ENCODE measurements at regions not wholly inside any gene's neighbourhood (a gene's known extent, or its start where the extent isn't known, plus 50 kb on each side); places are given as distances from the start of the nearest gene placed in this dataset.
"Not testable (repeated sequence)": the region's sequence is repeated elsewhere in the genome, so short reads cannot be mapped to it uniquely, and the experiment has no call there.

DNA sequence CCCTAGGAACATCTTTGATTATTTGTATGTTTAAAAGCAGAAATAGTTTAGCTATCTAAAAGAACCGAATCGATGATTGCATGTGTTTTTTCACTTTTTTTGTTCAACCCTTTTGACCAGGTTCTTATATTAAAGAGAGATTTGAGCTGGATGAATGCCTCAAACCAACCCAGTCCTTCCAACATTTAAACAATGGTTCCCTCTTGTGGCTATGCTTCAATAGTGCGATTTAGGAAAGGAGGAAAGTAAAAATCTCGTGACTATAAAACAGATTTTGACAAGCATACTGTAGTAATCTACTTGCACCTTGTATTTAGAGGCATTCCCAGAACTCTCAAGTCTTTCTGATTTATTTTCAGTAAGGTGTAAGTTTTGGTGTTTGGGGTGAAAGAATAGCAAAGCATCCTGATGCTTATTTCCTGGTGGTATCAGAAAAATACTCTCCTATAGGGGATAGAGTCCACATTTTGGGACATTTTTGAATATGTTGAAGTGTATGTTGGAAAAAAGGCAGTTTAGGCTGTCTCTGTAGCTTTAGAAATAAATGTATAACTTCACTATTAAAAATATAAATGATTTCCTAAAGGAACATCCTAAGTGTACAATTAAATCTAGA lies 159.6 kb upstream of the KCNH8 start:
- DNase-seq (ENCODE audit: extremely low read depth in 1 of 2, low read depth in 1 of 2), result no peak

DNA sequence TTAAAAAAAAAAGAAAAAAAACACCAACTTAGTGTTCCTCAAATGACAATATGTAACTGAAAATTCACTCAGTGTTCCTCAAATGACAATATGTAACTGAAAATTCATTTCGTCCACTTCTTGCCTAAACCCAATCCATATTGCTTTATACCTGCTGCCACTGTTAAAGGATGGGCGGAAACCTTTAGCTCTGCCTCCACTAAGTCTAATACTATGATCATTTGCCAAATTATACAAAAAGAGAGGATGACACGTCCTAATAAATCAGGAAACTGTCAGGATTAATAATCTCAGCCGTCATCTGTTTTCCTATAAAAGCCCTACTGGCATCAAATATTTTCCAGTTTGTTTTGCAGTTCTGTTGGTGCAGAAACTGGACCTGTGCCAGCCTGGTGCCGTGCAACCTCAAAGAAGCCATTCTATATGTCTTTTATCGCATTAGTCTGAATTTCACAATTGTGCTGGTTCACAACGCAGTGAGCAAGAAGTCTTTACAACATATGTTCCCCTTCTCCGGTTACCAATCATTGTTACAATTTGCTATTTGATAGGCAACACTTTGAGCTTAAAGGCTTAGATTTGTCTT lies 160.4 kb upstream of the KCNH8 start:
- no peak for DNase-seq (ENCODE audit: extremely low read depth in 1 of 2, low read depth in 1 of 2)

DNA sequence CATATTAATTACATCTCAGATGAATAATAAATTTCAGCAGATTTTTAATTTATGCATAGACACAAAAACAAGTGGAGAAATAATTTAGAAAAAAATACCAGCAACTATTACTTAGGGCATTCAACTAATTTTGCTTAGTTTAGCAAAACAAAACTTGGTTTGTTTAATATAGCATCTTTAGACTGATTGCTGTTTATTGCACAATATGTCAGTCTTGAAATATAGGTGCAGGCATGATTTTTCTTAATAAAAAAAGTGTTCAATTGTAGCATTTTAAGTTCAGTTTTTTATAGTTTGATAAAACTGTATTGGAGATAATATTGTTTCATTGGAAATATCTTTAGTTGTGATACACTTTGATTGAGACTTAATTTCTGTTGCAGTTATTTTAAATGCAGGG lies 161.2 kb upstream of the KCNH8 start:
- DNase-seq (ENCODE audit: extremely low read depth in 1 of 2, low read depth in 1 of 2), result no peak

DNA sequence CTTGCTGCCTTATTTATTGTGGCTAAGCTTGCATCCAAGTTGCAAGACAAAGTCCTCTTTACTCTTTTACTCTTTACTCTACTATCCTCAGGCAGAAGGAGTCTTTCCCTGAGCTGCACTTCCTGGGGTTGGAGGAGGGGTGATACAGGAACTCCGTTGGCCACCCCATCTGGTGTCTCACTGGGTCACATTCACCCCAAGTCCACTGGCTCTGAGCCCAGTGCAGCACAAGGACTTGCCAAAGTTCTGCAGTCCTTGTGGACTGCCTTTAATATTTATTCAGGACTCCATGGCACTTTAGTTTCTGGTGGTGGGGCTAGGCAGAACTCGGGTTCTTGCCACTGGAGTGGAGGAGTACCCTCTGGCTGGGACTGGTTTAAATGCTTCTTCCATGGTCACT lies 165.4 kb upstream of the KCNH8 start:
- no peak for DNase-seq (ENCODE audit: extremely low read depth in 1 of 2, low read depth in 1 of 2)

DNA sequence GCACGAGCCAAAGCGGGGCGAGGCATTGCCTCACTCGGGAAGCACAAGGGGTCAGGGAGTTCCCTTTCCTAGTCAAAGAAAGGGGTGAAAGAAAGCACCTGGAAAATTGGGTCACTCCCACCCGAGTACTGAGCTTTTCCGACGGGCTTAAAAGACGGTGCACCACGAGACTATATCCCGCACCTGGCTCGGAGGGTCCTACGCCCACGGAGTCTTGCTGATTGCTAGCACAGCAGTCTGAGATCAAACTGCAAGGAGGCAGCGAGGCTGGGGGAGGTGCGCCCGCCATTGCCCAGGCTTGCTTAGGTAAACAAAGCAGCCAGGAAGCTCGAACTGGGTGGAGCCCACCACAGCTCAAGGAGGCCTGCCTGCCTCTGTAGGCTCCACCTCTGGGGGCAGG lies 172.2 kb upstream of the KCNH8 start:
- DNase-seq (ENCODE audit: extremely low read depth in 1 of 2, low read depth in 1 of 2), result not testable (repeated sequence)

DNA sequence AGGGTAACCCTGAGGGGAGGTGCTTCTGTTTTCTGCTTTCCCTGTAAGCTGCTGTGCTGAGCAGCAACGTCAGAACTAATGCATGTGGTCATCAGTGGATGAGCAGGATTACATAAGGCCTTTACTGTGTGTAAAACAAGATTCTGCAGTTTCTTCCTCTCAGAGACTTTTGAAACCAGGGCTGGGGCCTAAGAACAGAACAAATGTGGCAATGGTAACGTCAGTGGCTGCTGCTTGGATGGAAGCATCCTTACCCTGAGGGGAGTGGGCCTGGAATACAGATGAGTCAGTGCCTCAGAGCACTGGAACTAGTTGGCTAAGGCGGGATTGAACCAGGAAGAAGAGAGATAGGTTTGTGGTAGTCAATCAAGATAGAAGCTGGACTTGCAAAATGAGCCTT lies 180.2 kb upstream of the KCNH8 start:
- no peak for DNase-seq (ENCODE audit: extremely low read depth in 1 of 2, low read depth in 1 of 2)

DNA sequence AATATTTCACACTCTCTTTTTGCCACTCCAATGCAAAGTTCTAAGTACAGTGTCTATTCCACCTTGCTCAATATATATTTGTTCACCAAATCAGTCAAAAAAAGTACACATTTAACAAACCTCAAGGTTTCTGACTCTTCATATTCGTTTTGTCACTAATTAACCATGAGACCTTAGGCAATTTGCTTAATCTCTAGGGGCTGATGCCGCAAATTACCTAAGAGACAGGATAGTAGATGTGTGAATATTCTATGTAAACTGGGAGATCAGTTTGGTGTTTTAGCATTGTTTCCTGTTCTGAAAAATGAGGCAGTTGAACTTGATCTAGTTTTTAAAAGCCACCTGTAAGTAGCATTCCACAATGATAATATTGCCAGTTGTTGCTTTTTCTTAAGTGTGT lies 182.5 kb upstream of the KCNH8 start:
- DNase-seq (ENCODE audit: extremely low read depth in 1 of 2, low read depth in 1 of 2), result no peak

DNA sequence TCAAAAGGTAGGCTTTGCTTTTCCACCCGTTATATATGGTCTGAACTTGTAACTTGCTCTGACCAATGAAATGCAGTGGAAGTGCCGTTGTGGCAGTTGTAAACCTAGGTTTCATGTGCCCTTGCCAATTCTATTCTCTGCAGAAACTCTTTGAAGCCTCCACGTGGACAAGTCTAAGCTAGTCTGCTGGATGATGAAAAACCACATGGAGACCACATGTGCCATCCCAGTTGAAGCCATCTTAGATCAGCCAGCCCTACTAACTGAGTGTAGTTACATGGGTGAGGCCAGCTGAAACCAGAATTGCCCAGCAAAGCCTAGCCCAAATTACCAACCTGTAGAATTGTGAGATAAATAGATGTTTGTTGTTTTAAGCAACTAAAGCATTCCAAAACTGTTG lies 183.7 kb upstream of the KCNH8 start:
- no peak for DNase-seq (ENCODE audit: extremely low read depth in 1 of 2, low read depth in 1 of 2)

DNA sequence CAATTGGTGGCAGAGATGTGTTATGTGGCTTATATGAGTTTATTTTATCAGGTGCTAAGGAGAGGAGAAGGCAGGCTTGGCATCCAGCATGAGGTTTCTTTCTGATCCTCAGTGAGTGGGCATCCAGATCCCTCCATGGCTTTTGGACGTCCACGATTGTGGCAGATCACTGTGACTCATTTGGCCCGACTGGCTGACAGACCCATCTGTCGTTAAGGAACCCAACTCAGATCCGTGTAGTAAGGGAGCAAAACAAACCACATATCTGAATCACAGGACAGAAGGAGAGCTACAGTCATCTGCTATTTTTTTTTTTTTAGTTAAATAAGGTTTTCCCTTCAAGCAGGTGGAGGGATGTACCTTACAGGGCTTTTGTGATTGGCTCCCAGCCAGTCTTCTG lies 197.0 kb upstream of the KCNH8 start:
- DNase-seq (ENCODE audit: extremely low read depth in 1 of 2, low read depth in 1 of 2), result no peak

DNA sequence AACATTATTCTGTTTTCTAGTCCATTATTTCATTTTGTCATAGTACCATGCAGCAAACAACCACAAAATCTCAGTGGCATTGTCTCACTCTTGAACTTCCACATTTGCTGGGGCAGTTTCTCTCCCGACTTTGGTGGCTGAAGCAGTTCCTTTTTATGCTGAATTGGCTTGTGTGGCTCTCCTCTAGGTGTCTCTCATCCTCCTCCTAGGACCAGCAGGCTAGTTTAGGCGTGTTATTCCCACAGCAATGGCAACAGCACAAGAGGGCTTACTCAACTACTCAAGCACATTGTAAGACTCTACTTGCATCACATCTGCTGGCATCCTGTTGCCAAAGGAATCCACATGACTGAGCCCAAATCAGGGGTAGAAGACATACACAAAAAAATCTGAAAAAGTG lies 201.8 kb upstream of the KCNH8 start:
- no peak for DNase-seq (ENCODE audit: extremely low read depth in 1 of 2, low read depth in 1 of 2)

DNA sequence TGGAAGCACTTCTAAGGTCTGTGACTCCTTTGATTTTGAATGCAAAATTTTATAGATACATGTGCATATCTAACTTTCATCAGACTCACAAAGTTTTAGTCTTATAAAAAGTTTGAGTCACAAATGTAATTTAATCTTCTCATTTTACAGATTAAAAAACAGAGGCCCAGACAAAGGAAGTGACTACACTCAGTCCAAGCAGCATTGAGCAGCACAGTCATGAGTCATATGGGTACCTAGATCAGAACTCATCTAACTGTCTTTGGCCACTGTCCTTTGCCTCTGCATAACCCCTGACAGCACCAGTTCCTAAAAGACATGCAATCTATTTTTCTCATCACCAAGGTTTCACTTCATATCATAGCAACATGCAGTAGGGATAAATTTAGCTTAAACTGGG lies 210.7 kb upstream of the KCNH8 start:
- DNase-seq (ENCODE audit: extremely low read depth in 1 of 2, low read depth in 1 of 2), result no peak

DNA sequence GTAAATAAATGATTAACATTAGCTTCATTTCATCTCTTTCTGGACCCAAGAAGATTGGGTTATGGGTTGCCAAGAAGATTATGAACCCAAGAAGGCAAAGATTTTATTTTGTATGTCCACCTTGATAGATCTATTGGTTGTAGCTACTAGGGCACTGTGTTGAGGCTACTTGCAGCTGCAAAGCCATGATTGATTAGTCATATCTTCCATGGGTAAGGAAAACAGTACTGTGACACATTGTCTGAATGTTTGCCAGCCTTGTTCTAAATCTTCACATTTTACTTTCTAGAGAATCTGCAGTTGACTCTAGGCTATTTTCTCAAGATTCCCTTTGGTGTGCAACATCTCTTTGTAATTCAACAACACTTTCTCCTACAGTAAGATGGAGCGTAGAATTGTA lies 229.2 kb upstream of the KCNH8 start:
- no peak for DNase-seq (ENCODE audit: extremely low read depth in 1 of 2, low read depth in 1 of 2)

DNA sequence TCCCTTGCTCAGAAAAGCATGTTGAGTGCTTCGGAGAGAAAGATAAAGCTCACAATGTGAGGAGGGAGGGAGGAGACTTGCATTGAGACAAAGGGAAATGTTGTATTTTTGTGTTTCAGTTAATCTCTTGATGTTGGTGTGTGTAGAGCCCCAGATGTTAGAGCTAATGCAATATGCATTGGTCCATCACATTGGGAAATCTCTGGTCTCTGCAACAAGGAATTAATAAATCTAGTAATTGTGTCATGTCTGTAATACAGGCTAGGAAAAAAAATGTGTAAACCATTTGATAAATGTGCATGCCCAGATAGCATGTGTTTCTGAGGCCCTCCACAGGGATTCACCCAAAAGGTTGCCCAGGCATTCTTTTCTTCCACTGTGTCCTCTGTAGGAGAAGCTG lies 230.4 kb upstream of the KCNH8 start:
- no peak for DNase-seq (ENCODE audit: extremely low read depth in 1 of 2, low read depth in 1 of 2)

DNA sequence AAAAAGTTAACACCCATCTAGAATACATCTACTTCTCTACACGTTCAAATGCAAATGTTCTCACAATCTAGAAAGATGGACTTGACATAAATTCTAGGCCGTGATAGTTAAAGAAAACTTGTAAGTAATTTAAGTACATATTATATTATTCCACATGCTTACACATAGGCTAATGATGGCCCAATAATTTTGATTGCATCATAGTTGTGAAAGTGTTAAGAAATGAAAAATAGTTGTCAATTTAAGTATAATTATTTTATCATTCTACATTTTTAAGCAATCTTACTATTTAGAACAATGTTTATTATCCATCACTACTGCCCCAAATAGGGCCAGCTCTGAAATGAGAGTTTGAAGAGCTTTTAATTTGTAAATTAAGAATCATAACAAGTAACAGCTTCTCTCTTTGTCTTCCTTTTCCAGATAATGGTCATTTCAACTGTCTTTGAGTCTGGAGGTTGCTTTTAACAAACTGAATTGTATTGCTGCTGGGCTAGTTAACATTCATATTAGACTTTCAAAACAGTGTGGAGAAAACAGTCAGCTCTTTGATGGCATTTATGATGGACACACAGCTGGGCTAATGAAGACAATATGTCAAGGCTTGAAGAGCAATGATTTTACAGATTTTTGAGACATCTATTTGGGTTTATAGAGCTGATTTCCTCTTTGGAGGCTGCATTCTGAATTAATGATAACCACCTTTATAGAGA lies 246.1 kb upstream of the KCNH8 start:
- no peak for DNase-seq (ENCODE audit: extremely low read depth in 1 of 2, low read depth in 1 of 2)

DNA sequence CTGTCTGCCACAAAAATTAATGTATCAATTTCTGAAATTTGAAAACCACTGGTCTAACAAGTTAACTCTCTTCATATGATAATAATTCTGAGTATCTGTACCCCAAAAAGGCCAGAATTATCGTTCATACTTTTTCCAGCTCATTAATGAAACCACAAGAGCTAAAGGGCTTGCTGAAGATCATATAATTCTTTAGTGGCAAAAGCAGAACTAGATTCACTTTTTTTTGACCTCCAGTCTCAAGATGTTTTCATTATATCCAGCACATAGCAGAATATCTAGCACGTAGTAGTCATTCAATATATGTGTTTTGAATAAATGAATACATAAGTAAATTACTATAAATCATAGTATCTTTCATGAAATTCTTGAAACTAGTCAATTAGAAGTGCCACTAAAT lies 246.7 kb upstream of the KCNH8 start:
- DNase-seq (ENCODE audit: extremely low read depth in 1 of 2, low read depth in 1 of 2), result no peak

DNA sequence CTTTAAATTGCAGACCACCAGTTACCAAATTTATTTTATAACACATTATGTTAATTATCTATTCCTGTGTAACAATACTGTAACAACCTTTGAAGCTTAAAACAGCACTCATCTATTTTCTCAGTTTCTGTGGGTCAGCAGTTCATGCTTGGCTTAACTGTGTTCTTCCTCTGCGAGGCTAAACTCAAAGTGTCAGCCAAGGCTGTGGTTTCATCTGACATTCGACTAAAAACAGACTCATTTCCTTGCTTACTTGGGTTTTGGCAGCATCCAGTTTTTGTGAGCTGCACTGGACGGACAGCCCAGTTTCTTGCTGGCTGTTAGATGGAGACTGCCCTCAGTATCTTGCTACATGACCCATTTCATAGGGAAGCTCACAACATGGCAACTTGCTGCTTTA lies 247.3 kb upstream of the KCNH8 start:
- no peak for DNase-seq (ENCODE audit: extremely low read depth in 1 of 2, low read depth in 1 of 2)

DNA sequence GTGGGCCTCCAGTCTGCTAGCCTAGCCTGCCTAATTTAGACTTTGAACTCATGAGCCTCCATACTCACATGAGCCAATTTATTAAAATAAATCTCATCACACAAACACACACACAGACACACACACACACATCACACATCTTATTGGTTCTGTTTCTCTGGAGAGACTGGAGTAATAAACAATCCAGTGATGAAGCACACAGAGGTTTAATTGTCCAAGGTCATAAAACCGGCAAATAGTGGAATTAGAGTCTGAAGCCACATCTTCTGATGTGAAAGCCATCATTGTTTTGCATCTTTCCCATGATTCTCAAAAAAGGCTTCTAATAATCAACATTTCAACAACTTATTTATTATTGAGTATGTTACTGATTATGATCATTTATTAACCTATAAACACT lies 249.4 kb upstream of the KCNH8 start:
- DNase-seq (ENCODE audit: extremely low read depth in 1 of 2, low read depth in 1 of 2), result no peak

DNA sequence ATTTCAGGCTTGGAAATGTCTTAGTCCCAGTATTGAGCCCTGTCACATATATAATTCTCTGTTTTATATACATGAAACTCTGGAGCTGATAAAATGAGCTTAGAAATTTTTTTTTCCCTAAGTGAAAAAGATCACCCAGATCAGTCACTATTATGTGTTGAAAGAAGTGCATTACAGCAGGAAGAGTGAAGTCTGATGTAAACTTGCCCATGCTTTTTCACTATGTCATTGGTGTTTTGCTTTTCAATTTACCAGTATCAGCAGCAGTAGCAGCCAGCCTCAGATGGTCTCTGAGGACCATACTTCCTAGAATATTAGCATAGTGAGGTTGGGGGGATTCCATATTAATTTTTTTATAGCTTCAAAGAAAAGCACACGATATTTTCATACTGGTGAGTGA lies 255.6 kb upstream of the KCNH8 start:
- DNase-seq (ENCODE audit: extremely low read depth in 1 of 2, low read depth in 1 of 2), result no peak

DNA sequence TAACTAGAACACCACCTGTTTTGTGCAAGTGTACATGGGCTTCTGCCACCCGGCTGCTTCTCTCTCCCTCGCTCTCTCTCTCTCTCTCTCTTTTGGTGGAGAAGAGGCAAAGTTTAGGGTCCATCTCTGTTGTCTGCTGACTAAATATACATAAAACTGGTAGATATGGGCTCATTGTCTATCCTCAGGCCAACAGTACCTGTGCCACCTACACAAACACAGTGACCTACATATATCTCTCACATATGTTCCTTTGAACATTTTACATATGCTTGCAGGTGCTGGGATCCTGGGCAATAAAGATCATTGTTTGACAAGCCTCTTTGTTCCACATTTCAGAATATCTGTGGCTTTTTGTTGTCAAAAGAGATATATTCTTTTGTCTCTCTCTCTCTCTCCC lies 256.3 kb upstream of the KCNH8 start:
- DNase-seq (ENCODE audit: extremely low read depth in 1 of 2, low read depth in 1 of 2), result no peak

DNA sequence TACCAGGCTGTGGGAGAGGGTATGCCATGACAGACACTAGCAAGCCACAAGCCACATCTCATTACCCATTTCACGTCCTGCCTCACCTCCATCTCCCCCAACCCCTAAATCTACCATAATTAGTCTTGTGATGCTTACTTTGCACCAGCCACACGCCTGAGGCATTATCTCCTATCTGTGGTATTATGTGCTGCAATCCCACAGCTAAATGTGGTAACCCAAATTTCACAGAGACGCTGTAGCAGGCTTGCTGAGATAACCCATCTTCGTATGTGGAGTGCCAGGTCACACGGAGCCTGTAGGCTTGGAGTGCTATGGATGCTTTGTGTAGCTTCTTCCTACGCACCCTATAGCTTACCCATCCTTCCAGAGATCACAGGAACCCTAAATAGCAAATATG lies 256.7 kb upstream of the KCNH8 start:
- no peak for DNase-seq (ENCODE audit: extremely low read depth in 1 of 2, low read depth in 1 of 2)

DNA sequence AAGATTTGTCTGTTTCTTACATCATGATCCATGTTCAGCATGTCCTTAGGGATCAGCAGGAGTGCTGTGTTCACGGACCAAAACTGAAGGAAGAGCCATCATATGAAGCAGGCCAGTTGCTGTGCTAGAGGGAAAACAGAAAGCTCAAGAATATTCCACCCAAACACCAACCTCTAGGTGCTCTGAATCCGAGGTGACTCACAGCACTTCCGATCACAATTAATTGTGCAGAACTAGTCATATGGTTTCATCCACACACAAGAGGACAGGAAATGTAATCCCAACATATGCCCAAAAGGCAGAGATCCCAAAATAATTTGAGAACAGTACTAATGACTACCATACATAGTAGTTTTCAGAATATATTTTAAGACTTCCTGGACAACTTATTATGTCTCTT lies 257.9 kb upstream of the KCNH8 start:
- DNase-seq (ENCODE audit: extremely low read depth in 1 of 2, low read depth in 1 of 2), result no peak

DNA sequence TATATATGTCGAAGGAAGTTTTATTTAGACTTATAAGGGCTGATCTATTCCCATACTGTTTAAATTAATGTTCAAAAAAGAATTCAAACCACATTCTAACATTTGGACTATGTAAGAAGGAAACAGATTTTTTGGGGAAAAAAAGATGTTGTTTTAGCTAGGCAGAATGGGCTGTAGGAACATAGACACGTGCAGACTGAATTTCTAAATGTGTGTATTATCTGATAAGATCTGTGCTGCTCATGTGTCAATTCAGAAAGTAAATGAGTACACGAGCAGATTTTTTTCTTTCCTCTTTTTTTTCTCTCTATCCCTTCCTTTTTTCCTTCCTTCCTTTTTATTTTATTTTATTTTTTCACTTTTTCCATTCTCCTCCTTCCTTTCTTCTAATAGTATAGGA lies 259.5 kb upstream of the KCNH8 start:
- DNase-seq (ENCODE audit: extremely low read depth in 1 of 2, low read depth in 1 of 2), result no peak

DNA sequence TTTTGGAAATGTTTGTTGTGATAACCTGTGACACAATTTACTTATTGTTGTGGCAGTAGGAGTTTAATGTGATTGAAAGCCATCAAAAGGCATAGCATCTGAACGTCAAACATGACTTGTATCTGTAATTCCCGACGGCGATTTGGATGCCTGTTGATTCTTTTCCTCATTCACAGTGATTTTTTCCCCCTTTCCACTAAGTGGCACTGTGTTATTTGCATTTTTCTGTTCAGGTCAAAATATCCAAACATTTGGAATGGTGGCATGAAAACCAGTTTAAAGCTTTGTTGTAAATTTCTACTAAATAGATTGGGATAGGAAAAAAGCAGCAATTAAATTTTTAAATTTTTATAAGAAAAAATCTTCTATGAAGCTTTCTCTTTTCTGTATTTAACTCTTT lies 259.9 kb upstream of the KCNH8 start:
- DNase-seq (ENCODE audit: extremely low read depth in 1 of 2, low read depth in 1 of 2), result no peak

Data from activated CD8-positive, alpha-beta memory T cell treated with anti-CD3 and anti-CD28 coated beads for 1 hour (primary cell).